Smooth muscle cell (in vitro differentiated cells): ENCODE measurements at regions not wholly inside any gene's neighbourhood (a gene's known extent, or its start where the extent isn't known, plus 50 kb on each side); places are given as distances from the start of the nearest gene placed in this dataset.

Experiments
- DNase-seq: peaks from one replicate; lab custom pipeline; 2025; ENCODE audit not compliant: unreplicated experiment; lab: John Stamatoyannopoulos, UW
- H2AFZ ChIP-seq: fragments of 200-600 bp; sonication (generic); 2 replicates; pipeline ENCODE4 v1.6.0; 2016; ENCODE audit warnings: antibody characterized with exemption, low read depth, mild to moderate bottlenecking
- H3F3A ChIP-seq: fragments of 200-600 bp; sonication (generic); 2 replicates; pipeline ENCODE4 v1.6.0; 2017; ENCODE audit warnings: antibody characterized with exemption, low read depth
- H3K27ac ChIP-seq: fragments of 200-600 bp; sonication (generic); 2 replicates; pipeline ENCODE4 v1.5.1; 2016; ENCODE audit warnings: low read depth, mild to moderate bottlenecking
- H3K27me3 ChIP-seq: fragments of 200-600 bp; sonication (generic); 2 replicates; pipeline ENCODE4 v1.6.1; 2016; ENCODE audit warnings: low read depth, mild to moderate bottlenecking
- H3K36me3 ChIP-seq: fragments of 200-600 bp; sonication (generic); 2 replicates; pipeline ENCODE4 v1.5.1; 2016; ENCODE audit warnings: low read depth
- H3K4me1 ChIP-seq: fragments of 200-600 bp; sonication (generic); 2 replicates; pipeline ENCODE4 v1.5.1; 2016; ENCODE audit warnings: low read depth
- H3K4me2 ChIP-seq: fragments of 200-600 bp; sonication (generic); 2 replicates; pipeline ENCODE4 v1.6.0; 2016; ENCODE audit warnings: mild to moderate bottlenecking
- H3K4me3 ChIP-seq: fragments of 200-600 bp; sonication (generic); 2 replicates; pipeline ENCODE4 v1.5.1; 2016; ENCODE audit warnings: mild to moderate bottlenecking
- H3K79me2 ChIP-seq: fragments of 200-600 bp; sonication (generic); 2 replicates; pipeline ENCODE4 v1.6.0; 2016; ENCODE audit warnings: low read depth, mild to moderate bottlenecking
- H3K9ac ChIP-seq: fragments of 200-600 bp; sonication (generic); 2 replicates; pipeline ENCODE4 v1.6.0; 2016; ENCODE audit warnings: low read depth
- H3K9me3 ChIP-seq: fragments of 200-600 bp; sonication (generic); replicated peaks from 2 replicates; pipeline ENCODE4 v1.5.1; 2016; ENCODE audit warnings: low read depth
- H4K20me1 ChIP-seq: fragments of 200-600 bp; sonication (generic); 2 replicates; pipeline ENCODE4 v1.6.0; 2016; ENCODE audit warnings: low read depth
- WGBS: methylation state at CpG from one replicate; pipeline ENCODE4 v1.1.7; 2016; ENCODE audit warnings: low lambda C conversion rate; 5-methylcytosine and 5-hydroxymethylcytosine counted together
- TF ChIP-seq, protein P1 (sequence below): fragments of 200-600 bp; sonication (generic); IDR thresholded peaks from 2 replicates; pipeline ENCODE4 v1.5.1; 2017; ENCODE audit warnings: borderline replicate concordance, mild to moderate bottlenecking, antibody characterized with exemption; ENCODE audit not compliant: insufficient read depth, poor library complexity, severe bottlenecking

- Histone ChIP-seq H3F3A (no peaks in the 10 kb centered on the region), H3K79me2 (no peaks in the 10 kb centered on the region), H3K27me3 (no peaks in the 10 kb centered on the region), H3K4me2 (no peak overlapping the region), H3K9me3 (no peaks in the 10 kb centered on the region), H3K27ac (no peak overlapping the region), H4K20me1 (no peaks in the 10 kb centered on the region), H3K4me1 (peaks cover 6% of the 10 kb centered on the region), H3K36me3 (peaks cover 6% of the 10 kb centered on the region), H3K4me3 (no peak overlapping the region), H2AFZ (no peak overlapping the region), H3K9ac (no peak overlapping the region)
- TF ChIP-seq, protein P1, sequence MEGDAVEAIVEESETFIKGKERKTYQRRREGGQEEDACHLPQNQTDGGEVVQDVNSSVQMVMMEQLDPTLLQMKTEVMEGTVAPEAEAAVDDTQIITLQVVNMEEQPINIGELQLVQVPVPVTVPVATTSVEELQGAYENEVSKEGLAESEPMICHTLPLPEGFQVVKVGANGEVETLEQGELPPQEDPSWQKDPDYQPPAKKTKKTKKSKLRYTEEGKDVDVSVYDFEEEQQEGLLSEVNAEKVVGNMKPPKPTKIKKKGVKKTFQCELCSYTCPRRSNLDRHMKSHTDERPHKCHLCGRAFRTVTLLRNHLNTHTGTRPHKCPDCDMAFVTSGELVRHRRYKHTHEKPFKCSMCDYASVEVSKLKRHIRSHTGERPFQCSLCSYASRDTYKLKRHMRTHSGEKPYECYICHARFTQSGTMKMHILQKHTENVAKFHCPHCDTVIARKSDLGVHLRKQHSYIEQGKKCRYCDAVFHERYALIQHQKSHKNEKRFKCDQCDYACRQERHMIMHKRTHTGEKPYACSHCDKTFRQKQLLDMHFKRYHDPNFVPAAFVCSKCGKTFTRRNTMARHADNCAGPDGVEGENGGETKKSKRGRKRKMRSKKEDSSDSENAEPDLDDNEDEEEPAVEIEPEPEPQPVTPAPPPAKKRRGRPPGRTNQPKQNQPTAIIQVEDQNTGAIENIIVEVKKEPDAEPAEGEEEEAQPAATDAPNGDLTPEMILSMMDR, result no peak
- WGBS, result 79% methylated on average over 2 of the region's 2 CpGs
- no peak for DNase-seq
These were observed 104.9 kb downstream of the NUF2 start for GRCh38 chr1:163426505-163427251.

DNA sequence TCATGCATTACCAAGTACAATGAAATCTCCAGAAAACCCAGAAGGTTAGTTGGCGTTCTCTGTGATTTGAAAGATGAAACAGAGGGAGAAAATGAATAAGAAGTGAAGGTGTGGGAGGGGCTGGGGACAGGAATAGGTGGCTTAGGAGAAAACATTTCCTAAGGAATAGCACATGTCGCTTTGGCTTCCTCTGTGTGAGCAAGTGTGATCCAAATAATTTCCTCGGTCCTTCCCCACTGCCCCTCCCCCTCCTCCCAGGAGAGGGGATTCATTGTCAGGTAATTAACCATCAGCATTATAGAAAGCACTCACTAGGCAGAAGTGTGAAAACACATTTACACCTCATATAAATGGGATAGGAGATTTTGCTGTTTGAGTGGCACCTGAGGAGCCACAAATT, 105.5 kb downstream of the NUF2 start:
- Histone ChIP-seq H3K4me2 (no peak overlapping the region), H3K4me1 (peaks cover 3% of the 10 kb centered on the region), H3K9me3 (no peaks in the 10 kb centered on the region), H3K27me3 (no peaks in the 10 kb centered on the region), H3K4me3 (no peak overlapping the region), H3K36me3 (peaks cover 6% of the 10 kb centered on the region), H3K27ac (no peak overlapping the region), H3K79me2 (no peaks in the 10 kb centered on the region), H3F3A (no peaks in the 10 kb centered on the region), H2AFZ (no peak overlapping the region), H4K20me1 (no peaks in the 10 kb centered on the region), H3K9ac (no peak overlapping the region)
- WGBS, result 54% methylated on average over 3 of the region's 3 CpGs
- no peak for DNase-seq
- TF ChIP-seq, protein P1, result no peak

DNA sequence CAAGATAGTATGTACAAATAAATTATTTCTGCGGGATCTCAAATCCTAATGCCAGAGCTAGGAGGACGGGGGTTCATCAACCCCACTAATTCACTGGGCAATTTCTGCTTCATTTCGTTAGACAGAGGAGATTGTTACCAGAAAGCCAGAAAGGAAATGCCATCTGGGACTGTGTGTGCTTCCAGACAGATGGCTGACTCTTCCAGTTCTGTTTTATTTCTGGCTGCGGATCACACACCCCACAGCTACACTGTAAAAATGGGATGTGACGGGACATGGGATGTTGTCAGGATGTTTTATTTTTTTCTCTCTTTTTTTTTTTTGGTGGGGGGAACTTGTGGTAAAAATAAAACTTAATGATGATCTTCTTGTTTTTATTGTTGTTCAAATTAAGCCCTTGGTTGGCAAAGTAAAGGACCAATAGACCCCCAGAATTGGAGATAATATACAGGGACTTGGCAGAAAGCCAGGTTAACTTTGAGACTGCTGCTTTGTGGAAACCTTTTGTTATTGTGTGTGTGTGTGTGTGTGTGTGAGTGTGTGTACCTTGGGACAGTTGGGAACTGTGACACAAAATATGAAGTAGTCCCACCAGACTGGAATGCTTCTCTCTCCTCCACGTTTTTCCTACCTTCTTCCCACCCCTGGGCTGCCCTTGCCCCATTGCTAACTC, 114.5 kb downstream of the NUF2 start:
- Histone ChIP-seq H3K79me2 (no peaks in the 10 kb centered on the region), H3K36me3 (no peaks in the 10 kb centered on the region), H3K4me2 (no peak overlapping the region), H2AFZ (no peak overlapping the region), H3K9ac (no peak overlapping the region), H3F3A (no peaks in the 10 kb centered on the region), H3K9me3 (no peaks in the 10 kb centered on the region), H3K27me3 (no peaks in the 10 kb centered on the region), H3K4me1 (no peaks in the 10 kb centered on the region), H3K4me3 (no peak overlapping the region), H3K27ac (no peak overlapping the region), H4K20me1 (no peaks in the 10 kb centered on the region)
- no peak for DNase-seq
- TF ChIP-seq, protein P1, result no peak
- 22% methylated on average over 6 of the region's 6 CpGs for WGBS
